HepG2 (cell line): ENCODE measurements at regions not wholly inside any gene's neighbourhood (a gene's known extent, or its start where the extent isn't known, plus 50 kb on each side); places are given as distances from the start of the nearest gene placed in this dataset.

ENCODE experiments used
- ATAC-seq: fragments of 200-7000 bp; cut with Tn5 transposase; 3 replicates; pipeline ENCODE4 v1.9.1; 2020; ENCODE audit warnings: mild to moderate bottlenecking, moderate library complexity
- BruUV-seq: library from RNA; stranded (reverse); fragments of 400-500 nt; replicated peaks from 2 replicates; lab custom pipeline; 2021; lab: Mats Ljungman, UMichigan
- CTCF ChIA-PET: fragments of 300-600 bp; formaldehyde crosslinking; extraction: SDS; loops from one replicate; lab custom pipeline; 2021; ENCODE audit warnings: low total read pairs, inconsistent platforms, low intra/inter-chr PET ratio; lab: Yijun Ruan, JAX
- POLR2A ChIA-PET: fragments of 350-600 bp; sonication (Branson Sonifier 250); formaldehyde crosslinking; loops from one replicate; lab custom pipeline; 2020; ENCODE audit warnings: antibody characterized with exemption, inconsistent platforms; lab: Yijun Ruan, JAX
- DNase-seq: peaks from one replicate; pipeline ENCODE4 v3.0.0-alpha.2; 2015; ENCODE audit warnings: low spot score
- FAIRE-seq: peaks from 3 replicates; lab custom pipeline; 2011; peaks lifted over from hg19 to GRCh38; lab: Jason Lieb, UNC
- H2AFZ ChIP-seq: one replicate; pipeline ENCODE4 v1.6.1; 2011; ENCODE audit warnings: low read length, inconsistent platforms
- H3K27ac ChIP-seq: fragments of 300-600 bp; 3 replicates; pipeline ENCODE4 v1.8.0; 2011; ENCODE audit warnings: mixed run types, mild to moderate bottlenecking, mixed read lengths, low read length, inconsistent platforms; ENCODE audit not compliant: insufficient read depth; ENCODE audit errors: extremely low read length
- H3K27me3 ChIP-seq, 2 experiments: fragments of 200-600 bp in 1 of 2; 2 replicates in 1 of 2; 3 replicates in 1 of 2; pipeline versions ENCODE4 v1.6.0 to v1.8.0; 2011; ENCODE audit warnings: low read length in 2 of 2, mild to moderate bottlenecking in 2 of 2, moderate library complexity in 2 of 2, inconsistent platforms in 1 of 2; ENCODE audit not compliant: insufficient read depth in 2 of 2, control insufficient read depth in 1 of 2
- H3K36me3 ChIP-seq, 2 experiments: fragments of 200-600 bp in 1 of 2; replicated peaks in 1 of 2; 2 replicates in 1 of 2; 3 replicates in 1 of 2; pipeline versions ENCODE4 v1.5.1 to v1.8.0; 2011; ENCODE audit warnings: low read length in 2 of 2, inconsistent platforms in 1 of 2; ENCODE audit not compliant: insufficient read depth in 2 of 2, control insufficient read depth in 1 of 2
- H3K4me1 ChIP-seq: 2 replicates; pipeline ENCODE4 v1.5.1; 2012; ENCODE audit warnings: low read length, inconsistent platforms; ENCODE audit not compliant: insufficient read depth
- H3K4me2 ChIP-seq: 2 replicates; pipeline ENCODE4 v1.6.0; 2011; ENCODE audit warnings: low read depth, low read length, inconsistent platforms
- H3K4me3 ChIP-seq, 3 experiments: fragments of 200-600 bp in 1 of 3; sonication (generic), shearing (Covaris generic) in 1 of 3; replicated peaks in 1 of 3; 2 replicates each; pipeline ENCODE4 v1.5.1; 2011 to 2016; ENCODE audit warnings: low read length in 3 of 3, inconsistent platforms in 2 of 3, low read depth in 2 of 3, mild to moderate bottlenecking in 2 of 3, control low read depth in 1 of 3, mixed read lengths in 1 of 3; ENCODE audit not compliant: insufficient read depth in 1 of 3
- H3K79me2 ChIP-seq: one replicate; pipeline ENCODE4 v1.6.1; 2011; ENCODE audit warnings: low read length, inconsistent platforms; ENCODE audit not compliant: insufficient read depth
- H3K9ac ChIP-seq: 2 replicates; pipeline ENCODE4 v1.6.0; 2011; ENCODE audit warnings: mild to moderate bottlenecking, low read depth, low read length, inconsistent platforms; ENCODE audit not compliant: insufficient read depth
- H3K9me3 ChIP-seq: 2 replicates; pipeline ENCODE4 v1.5.1; 2012; ENCODE audit warnings: mild to moderate bottlenecking, low read length
- H4K20me1 ChIP-seq: 2 replicates; pipeline ENCODE4 v1.6.0; 2011; ENCODE audit warnings: inconsistent platforms, mild to moderate bottlenecking, low read length, moderate library complexity; ENCODE audit not compliant: insufficient read depth
- NCOA5 ChIP-seq: sonication (generic); formaldehyde crosslinking; IDR thresholded peaks from 2 replicates; pipeline ENCODE4 v1.4.0; 2020; ENCODE audit warnings: missing genetic modification reagents
- NCOR1 ChIP-seq: fragments of 200-600 bp; sonication (generic); IDR thresholded peaks from 2 replicates; pipeline ENCODE4 v1.7.0; 2017; ENCODE audit warnings: antibody characterized with exemption, low read length, borderline replicate concordance
- RFX3 ChIP-seq: IDR thresholded peaks from 2 replicates; pipeline ENCODE4 v1.6.1; 2016; ENCODE audit warnings: missing biosample characterization, missing genetic modification reagents
- SALL2 ChIP-seq: sonication (generic); formaldehyde crosslinking; IDR thresholded peaks from 2 replicates; pipeline ENCODE4 v1.8.1; 2023; ENCODE audit warnings: mild to moderate bottlenecking, missing genetic modification reagents, inconsistent platforms
- THAP9 ChIP-seq: sonication (generic); formaldehyde crosslinking; IDR thresholded peaks from 2 replicates; pipeline ENCODE4; 2020; ENCODE audit warnings: missing genetic modification reagents, mild to moderate bottlenecking, borderline replicate concordance
- WGBS: methylation state at CpG from one replicate; pipeline ENCODE4 v1.1.6; 2017; ENCODE audit warnings: low lambda C conversion rate; 5-methylcytosine and 5-hydroxymethylcytosine counted together
- in situ Hi-C: cut with HindIII; loops from 2 replicates; pipeline ENCODE4 v1.10.0; 2017; ENCODE audit warnings: low pct_unique_long_range_greater_than_20kb; ENCODE audit not compliant: extremely low pct_ligation_motif_present
- intact Hi-C: fragments of 100-400 bp; cut with micrococcal nuclease; formaldehyde crosslinking; loops from one replicate; pipeline ENCODE4 v1.10.0; 2022; ENCODE audit not compliant: unreplicated experiment
- TF ChIP-seq, protein P1 (sequence below): IDR thresholded peaks from 2 replicates; pipeline ENCODE4 v1.6.1; 2016; ENCODE audit warnings: low read depth, control low read depth
- TF ChIP-seq, protein P2 (sequence below): sonication (generic); formaldehyde crosslinking; IDR thresholded peaks from 2 replicates; pipeline ENCODE4 v1.4.0; 2020; ENCODE audit warnings: mild to moderate bottlenecking, missing genetic modification reagents
- TF ChIP-seq, protein P3 (sequence below), 2 experiments: fragments of 450-650 bp in 1 of 2; sonication (generic) in 1 of 2; formaldehyde crosslinking in 1 of 2; IDR thresholded peaks; 2 replicates each; pipeline versions ENCODE4 v1.6.1 to v1.8.0; 2016 to 2022; ENCODE audit warnings: antibody characterized with exemption in 1 of 2, mild to moderate bottlenecking in 1 of 2, missing genetic modification reagents in 1 of 2

GRCh38 chr4:151829309-151829708 lies 68.5 kb upstream of the GATB start:
- DNase-seq (no peak), ATAC-seq (no peak), FAIRE-seq (no peak)
- Histone ChIP-seq H4K20me1 (no peaks in the 10 kb centered on the region), H3K27ac (no peak overlapping the region), H3K4me3 (no peak overlapping the region), H2AFZ (no peak overlapping the region), H3K27me3 (peaks cover 0 to 5% of the 10 kb centered on the region in 2 experiments; a peak in 1 of 5 replicates), H3K36me3 (no peaks in the 10 kb centered on the region), H3K4me2 (no peak overlapping the region), H3K9ac (no peak overlapping the region), H3K4me1 (peaks cover 7% of the 10 kb centered on the region; the same call in 1 of the 2 replicates), H3K79me2 (no peaks in the 10 kb centered on the region), H3K9me3 (no peaks in the 10 kb centered on the region)
- WGBS, result 20% methylated on average over 6 of the region's 6 CpGs
- ChIA-PET CTCF (no interaction called here), POLR2A (no interaction called here)
- BruUV-seq, result no TSS peak
- intact Hi-C loops, result no loop called here
- in situ Hi-C loops, result no loop called here
- no peak for TF ChIP-seq SALL2 (CRISPR knock-in tag)
- TF ChIP-seq, protein P1, sequence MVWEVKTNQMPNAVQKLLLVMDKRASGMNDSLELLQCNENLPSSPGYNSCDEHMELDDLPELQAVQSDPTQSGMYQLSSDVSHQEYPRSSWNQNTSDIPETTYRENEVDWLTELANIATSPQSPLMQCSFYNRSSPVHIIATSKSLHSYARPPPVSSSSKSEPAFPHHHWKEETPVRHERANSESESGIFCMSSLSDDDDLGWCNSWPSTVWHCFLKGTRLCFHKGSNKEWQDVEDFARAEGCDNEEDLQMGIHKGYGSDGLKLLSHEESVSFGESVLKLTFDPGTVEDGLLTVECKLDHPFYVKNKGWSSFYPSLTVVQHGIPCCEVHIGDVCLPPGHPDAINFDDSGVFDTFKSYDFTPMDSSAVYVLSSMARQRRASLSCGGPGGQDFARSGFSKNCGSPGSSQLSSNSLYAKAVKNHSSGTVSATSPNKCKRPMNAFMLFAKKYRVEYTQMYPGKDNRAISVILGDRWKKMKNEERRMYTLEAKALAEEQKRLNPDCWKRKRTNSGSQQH (CRISPR knock-in tag), result no peak
- no peak for TF ChIP-seq NCOA5 (CRISPR knock-in tag)
- TF ChIP-seq RFX3 (CRISPR knock-in tag), result no peak
- TF ChIP-seq, protein P2, sequence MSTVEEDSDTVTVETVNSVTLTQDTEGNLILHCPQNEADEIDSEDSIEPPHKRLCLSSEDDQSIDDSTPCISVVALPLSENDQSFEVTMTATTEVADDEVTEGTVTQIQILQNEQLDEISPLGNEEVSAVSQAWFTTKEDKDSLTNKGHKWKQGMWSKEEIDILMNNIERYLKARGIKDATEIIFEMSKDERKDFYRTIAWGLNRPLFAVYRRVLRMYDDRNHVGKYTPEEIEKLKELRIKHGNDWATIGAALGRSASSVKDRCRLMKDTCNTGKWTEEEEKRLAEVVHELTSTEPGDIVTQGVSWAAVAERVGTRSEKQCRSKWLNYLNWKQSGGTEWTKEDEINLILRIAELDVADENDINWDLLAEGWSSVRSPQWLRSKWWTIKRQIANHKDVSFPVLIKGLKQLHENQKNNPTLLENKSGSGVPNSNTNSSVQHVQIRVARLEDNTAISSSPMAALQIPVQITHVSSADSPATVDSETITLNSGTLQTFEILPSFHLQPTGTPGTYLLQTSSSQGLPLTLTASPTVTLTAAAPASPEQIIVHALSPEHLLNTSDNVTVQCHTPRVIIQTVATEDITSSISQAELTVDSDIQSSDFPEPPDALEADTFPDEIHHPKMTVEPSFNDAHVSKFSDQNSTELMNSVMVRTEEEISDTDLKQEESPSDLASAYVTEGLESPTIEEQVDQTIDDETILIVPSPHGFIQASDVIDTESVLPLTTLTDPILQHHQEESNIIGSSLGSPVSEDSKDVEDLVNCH (CRISPR knock-in tag), result no peak
- TF ChIP-seq, protein P3, sequence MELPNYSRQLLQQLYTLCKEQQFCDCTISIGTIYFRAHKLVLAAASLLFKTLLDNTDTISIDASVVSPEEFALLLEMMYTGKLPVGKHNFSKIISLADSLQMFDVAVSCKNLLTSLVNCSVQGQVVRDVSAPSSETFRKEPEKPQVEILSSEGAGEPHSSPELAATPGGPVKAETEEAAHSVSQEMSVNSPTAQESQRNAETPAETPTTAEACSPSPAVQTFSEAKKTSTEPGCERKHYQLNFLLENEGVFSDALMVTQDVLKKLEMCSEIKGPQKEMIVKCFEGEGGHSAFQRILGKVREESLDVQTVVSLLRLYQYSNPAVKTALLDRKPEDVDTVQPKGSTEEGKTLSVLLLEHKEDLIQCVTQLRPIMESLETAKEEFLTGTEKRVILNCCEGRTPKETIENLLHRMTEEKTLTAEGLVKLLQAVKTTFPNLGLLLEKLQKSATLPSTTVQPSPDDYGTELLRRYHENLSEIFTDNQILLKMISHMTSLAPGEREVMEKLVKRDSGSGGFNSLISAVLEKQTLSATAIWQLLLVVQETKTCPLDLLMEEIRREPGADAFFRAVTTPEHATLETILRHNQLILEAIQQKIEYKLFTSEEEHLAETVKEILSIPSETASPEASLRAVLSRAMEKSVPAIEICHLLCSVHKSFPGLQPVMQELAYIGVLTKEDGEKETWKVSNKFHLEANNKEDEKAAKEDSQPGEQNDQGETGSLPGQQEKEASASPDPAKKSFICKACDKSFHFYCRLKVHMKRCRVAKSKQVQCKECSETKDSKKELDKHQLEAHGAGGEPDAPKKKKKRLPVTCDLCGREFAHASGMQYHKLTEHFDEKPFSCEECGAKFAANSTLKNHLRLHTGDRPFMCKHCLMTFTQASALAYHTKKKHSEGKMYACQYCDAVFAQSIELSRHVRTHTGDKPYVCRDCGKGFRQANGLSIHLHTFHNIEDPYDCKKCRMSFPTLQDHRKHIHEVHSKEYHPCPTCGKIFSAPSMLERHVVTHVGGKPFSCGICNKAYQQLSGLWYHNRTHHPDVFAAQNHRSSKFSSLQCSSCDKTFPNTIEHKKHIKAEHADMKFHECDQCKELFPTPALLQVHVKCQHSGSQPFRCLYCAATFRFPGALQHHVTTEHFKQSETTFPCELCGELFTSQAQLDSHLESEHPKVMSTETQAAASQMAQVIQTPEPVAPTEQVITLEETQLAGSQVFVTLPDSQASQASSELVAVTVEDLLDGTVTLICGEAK (IDR thresholded peaks at IDR 0.05), result no peak
- TF ChIP-seq, protein P3 (CRISPR knock-in tag; IDR thresholded peaks at IDR 0.05), result no peak
- no peak for TF ChIP-seq THAP9 (CRISPR knock-in tag)
- TF ChIP-seq NCOR1, result no peak
